ENCODE measurements at regions not wholly inside any gene's neighbourhood (a gene's known extent, or its start where the extent isn't known, plus 50 kb on each side); places are given as distances from the start of the nearest gene placed in this dataset.

DNA sequence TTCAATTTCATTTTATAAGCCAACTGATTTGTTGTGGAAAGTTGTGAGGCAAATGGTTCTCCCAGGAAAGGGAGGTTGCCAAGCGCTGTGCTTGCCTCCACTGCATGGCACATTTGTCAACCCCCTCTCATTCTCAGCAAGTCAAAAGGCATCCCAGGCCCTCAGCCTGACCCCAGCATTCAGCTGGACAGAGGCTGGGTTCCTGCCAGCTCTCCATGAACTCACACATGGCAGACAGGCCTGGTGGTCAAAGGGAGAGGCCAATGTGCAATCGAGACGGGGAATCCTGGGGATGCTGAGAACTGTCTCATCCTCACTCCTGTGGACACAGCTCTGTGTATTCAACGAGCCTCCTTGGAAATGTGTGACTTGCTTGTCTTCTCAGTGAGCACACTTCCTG is 106.0 kb upstream of the CDH4 start:
- no peak for DNase-seq (ENCODE audit: low read depth in 2 of 2)

DNA sequence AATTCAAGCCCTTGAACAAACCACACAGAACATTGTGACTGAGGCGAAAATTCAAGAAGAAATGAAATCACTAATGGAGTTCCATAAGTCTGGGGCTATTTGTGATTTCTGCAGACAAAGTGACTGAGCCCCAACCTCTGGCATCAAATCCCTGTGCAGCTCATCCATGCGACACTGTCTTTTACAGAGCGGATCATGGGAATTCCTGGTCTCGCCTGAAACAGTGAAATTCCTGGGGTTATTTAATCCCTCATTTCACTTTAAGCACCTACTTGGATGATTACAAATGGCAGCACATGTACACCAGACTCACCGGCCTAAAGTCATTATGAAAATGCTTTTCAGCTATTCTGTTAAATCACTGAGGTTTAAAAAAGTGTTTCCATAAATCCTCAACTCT is 102.4 kb upstream of the CDH4 start:
- DNase-seq (ENCODE audit: low read depth in 2 of 2): no peak

DNA sequence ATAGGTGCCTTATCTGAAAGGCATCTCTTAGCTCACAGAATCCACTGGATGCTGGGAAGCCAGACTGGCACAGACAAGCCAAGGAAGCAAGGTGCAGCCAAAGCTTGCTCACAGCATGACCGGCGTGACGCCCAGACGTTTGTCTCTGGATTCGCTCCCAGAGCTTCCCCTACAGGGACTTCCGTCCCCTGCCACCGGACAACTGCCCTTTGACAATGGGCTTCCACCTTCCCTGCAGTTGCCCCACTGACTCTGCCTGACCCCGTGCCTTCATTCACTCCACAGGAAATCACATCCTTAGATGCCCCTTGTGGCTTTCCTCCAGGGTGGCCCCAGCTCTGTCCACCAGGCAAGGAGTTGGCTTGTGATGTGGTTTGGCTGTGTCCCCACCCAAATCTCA is 94.8 kb upstream of the CDH4 start:
- DNase-seq (ENCODE audit: low read depth in 2 of 2): no peak

DNA sequence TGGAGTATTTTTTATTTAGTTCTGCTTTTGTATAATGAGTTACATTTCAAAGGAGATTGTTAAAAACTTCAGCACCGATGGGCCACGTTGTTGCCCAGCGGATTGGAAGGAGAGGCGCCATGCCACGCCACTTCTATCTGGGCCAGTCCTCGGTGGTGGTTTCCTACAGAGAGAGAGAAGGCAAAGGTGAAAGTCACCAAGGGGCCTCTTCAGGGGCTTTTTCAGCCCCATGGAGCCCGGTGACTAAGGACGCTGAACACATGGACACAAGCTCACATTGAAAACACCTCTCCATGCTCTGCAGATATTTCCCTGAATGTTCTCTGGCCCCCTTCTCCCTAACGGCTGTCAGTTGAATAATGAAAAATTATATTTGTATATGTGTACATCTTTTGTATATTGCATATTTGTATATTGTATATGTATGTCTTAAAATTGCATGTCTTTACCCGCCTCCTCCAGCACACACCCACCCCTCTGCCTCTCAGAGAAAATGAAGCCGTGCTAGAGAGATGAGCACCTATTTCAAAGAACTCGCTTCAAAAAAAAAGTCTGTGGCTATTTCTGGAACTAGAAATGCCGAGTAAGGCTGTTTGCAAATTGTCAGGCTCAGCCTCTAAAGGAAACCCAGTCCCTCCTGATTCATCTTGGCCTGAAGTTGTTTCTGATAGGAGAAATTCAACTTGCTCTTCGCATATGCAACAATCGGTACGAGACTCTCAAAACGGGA is 91.9 kb upstream of the CDH4 start:
- no peak for DNase-seq (ENCODE audit: low read depth in 2 of 2)

DNA sequence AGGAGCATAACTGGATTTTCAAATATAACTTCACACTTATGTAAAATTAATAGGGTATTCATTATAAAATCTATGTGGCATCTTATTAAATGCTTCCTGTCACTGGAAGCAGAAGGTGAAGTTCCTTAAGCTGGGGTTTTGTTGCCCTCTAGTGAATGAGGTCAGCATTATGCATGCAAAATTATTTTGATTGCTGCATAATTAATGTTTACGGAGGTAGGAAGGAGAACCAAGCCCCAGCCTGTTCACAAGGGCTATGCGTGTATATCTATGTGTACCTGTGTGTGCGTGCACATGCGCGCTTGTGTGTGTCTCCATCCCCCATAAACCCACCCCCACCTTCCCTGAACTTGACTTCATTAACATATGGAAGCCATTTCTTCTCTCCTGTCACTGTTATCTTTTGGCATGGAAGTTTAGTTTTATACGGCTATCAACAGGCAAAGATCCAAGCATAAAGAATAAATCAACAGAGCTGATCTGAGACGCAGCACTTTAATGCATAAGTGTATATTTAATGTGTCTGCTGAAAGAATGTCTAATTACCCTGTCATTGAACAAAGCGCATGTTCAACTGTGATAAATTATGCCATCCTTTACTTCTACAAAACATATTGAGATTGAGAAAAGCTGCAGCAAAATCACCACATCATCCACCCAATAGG is 90.2 kb upstream of the CDH4 start:
- no peak for DNase-seq (ENCODE audit: low read depth in 2 of 2)

DNA sequence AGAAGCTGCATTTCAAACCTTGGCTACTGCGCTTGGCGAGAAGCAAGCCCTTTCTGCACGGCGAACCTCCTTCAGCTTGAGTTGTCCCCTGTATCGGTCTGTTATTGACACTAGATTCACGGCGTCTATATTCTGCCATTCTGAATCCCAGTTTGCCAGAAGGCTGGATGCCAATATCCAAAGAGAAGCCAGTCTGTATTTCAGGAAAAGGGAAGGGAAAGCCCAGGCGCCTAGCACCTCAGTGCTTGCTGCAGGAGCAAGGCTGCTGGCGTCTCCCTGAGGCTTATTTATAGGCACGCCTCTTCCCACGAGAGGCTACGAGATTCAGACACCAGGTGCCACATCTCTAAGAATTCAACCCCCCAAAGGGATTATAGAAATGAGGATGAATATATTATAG is 89.6 kb upstream of the CDH4 start:
- no peak for DNase-seq (ENCODE audit: low read depth in 2 of 2)

DNA sequence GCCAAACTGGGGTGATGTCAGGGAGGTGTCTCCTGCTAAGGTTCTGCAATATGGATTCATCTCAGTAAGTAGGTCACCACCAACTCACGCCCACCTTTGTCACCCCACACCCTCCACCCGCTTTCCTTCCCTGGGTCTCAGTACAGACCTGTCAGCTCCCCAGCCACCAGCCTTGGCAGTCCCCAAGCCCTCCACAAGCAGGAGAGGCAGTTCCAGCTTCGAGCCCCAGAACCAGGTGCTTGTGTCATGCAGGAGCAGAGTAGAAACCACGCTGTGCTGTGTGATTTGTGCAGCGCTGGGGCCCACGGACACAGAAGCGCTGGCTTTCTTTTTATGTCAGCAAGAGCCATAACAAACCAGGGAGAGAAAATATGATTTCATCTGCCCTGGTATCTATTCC is 89.0 kb upstream of the CDH4 start:
- no peak for DNase-seq (ENCODE audit: low read depth in 2 of 2)

DNA sequence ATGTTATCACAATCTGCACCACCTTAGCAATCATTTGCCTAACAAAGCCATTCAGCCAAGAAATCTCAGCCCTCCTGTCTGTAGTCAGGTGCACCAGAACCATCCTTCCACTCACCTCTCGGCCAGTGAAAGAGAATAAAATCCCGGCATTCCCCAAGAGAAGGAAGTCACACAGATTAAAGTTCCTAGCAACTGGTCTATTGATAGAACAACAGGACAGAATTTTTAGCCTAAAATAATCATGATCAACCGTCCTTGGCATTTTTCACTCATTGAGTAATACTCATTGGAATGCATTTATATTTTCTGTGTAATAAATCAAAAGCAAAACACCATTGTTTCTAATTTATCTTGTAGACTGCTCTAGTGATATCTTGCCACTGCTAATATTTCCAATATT is 85.7 kb upstream of the CDH4 start:
- DNase-seq (ENCODE audit: low read depth in 2 of 2): no peak

DNA sequence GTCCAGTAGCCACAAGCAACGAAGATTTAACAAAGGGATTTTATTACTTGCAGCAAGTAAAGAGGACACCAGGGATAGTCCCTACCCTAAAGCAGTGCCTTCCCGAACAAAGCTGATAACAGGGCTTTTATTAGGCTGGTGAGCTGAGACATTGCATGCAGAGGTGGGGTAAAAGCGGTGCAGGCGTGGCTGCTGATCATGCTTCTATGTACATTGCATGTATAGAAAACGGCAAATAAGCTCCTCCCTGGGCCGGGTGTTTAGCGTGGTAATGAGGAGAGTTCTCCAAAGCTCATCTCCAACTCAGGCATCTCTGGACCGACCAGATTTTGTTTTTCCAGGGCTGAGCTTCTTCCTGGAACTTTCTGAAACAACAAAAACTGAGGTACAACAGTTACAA is 83.5 kb upstream of the CDH4 start:
- no peak for DNase-seq (ENCODE audit: low read depth in 2 of 2)

DNA sequence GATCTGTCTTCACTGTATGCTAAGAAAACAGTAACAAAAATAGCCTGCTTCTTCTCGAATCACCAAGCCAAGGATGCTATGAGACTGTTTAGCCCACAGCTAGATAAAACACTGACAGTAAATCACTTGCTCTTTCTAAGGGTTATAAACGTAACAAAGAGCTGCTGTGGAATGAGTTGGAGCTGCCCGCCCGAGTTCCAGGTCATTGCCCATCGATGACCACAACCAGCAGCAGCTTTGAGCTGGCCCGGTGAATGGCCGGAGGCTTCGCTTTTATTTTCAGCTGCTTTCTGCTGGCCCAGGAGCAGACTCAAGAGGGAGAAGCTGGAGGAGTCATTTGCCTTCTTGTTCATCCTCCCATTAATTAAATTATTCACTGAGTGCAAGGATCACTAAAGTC is 82.2 kb upstream of the CDH4 start:
- DNase-seq (ENCODE audit: low read depth in 2 of 2): no peak

DNA sequence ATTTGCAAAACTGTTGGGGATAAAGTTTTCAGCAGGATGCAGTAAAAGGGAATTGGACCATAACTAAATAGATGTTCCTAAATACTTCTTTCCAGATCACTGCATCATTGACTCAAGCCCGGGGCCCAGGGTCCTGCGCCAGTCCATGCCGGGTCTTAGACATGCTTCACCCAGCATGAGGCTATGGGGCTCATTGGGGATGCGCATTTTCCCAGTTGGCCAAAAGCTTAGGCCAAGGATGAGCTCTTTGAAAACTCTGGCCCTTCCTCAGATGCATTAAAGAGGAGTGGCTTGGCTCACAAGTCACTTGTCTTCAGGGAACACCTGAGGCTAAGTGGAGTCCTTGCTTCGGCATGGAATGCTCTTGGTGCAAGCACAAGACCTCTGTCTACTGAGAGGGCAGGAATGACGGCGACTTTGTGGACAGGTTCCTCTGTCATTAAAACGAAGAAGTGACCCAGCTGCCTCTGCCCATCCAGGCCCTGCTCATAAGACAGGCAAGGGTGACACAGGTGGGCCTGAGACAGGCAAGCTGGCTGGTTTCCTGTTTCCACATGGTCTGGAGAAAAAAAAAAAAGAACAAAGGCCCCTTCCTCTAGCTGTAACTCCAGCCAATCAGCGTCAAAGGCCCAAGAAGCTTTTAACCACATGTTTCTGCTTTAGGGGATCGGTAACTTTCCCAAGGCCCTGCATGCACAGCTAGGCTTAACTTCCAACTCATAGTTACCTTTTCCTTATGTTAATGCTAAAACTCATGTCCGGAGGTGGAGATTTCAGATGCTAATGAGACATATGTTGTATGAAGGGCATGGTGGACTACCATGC is 81.4 kb upstream of the CDH4 start:
- no peak for DNase-seq (ENCODE audit: low read depth in 2 of 2)

DNA sequence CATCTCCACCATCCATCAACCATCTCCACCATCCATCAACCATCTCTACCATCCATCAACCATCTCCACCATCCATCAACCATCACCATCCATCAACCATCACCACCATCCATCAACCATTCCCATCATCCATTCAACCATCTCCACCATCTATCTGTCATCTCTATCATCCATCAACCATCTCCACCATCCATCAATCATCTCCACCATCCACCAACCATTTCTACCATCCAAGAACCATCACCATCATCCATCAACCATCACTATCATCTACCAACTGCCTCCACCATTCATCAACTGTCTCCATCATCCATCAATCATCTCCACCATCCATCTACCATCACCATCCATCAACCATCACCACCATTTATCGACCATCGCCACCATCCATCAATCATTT is 78.8 kb upstream of the CDH4 start:
- no peak for DNase-seq (ENCODE audit: low read depth in 2 of 2)

DNA sequence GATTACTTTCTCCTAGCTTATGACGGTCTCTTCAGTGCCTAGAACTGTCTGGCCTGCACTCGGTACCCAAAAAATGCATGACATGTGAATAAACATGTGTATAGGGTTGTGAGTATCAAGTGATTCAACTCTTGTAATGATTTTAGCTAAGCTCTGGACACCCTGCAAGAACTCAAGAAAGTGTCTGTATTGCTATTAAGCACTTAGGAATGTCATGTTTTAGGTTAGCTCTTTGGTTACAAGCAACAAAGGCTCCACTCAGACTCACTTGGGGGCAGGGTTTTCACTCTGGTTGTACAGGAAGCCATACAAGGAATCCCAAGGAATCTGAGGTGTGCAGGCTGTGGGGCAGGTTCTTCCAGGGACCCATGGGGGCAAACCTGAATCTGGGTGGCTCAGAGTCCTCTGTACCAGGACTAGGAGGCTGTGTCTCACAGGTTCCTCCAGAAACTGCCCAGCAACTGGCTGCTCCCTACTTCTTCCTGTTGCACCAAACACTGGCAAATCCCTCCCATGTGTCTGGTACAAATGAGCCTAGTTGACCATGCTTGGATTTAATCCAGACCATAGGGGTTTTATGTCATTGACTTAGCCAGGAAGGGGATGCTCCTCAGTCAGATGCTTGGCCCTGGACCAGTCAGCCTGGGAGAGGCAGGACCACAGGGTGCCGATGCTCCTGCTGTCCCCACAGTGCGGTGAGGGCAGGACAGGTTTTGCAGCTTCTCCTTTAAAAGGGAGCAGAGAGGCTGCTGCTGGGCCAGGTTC is 77.9 kb upstream of the CDH4 start:
- DNase-seq (ENCODE audit: low read depth in 2 of 2): no peak

DNA sequence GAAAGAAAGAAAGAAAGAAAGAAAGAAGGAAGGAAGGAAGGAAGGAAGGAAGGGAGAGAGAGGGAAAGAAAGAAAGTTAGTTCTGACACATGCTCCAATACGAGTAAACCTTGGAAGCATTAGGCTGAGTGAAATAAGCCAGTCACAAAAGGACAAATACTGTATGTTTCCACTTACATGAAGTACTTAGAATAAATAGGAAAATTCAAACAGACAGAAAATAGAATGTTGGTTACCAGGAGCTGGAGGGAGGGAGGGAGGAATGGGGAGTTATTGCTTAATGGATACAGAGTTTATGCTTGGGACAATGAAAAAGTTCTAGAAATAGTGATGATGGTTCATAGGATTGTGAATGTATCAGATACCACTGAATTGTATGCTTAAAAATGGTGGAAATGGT is 75.2 kb upstream of the CDH4 start:
- DNase-seq (ENCODE audit: low read depth in 2 of 2): no peak

DNA sequence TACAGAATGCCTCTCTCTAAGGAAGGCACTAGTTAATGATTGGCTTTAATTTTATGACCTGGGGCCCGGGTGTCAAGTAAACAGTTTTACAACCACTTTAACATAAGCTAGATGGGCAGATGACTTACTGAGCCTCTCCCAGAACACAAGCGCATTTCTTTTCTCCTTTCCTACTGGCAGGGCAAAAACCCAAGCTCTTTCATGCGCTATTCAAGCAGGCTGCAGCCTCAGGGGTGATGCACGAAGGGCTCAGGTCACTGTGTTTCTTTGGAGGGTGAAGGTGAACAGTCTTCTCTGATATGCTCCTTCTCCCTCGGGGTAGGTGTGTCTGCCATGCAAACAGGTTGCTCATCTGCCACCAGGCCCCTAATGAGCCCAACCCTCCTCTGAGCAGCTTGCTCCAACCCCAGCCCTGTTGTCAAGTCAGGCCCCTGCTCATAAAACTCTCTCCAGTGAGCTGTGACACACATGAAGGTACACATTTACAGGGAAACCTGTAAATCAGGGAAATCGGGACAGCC is 73.5 kb upstream of the CDH4 start:
- no peak for DNase-seq (ENCODE audit: low read depth in 2 of 2)

DNA sequence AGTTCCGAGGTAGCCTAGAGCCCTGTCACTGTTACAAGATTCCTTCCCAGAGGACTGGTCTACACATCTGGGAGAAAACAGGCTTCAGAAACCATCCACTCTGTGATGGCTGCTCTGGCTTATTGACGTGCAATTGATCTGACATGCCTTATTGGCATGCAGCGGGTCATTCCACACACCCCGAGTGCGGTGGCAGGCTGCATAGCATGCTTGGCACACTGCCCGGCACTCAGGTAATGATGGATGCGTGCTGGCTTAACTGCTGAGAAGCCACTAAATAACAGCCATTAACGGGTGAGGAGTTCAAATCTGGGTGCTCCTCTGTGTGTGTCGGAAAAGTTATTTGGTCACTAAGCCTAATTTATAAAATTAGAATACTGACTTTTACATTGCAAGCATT is 67.9 kb upstream of the CDH4 start:
- no peak for DNase-seq (ENCODE audit: low read depth in 2 of 2)

DNA sequence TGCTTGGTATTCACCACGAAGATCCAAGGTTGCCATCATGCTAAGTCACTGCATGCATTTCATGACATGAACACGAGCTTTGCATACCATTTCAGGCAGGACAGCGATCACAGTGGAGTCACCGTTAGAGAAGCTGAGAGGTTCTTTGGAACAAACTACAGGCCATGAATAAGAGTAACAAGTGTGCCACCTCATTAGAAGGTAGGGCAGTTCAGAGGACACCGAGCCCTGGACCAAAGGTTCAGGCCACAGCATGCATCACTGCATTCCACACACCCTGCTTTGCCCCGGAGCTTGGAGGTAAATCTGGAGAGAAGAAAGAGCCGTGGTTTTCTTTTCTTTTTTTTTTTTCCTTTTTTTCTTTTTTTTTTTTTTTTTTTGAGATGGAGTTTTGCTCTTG is 66.9 kb upstream of the CDH4 start:
- DNase-seq (ENCODE audit: low read depth in 2 of 2): no peak

DNA sequence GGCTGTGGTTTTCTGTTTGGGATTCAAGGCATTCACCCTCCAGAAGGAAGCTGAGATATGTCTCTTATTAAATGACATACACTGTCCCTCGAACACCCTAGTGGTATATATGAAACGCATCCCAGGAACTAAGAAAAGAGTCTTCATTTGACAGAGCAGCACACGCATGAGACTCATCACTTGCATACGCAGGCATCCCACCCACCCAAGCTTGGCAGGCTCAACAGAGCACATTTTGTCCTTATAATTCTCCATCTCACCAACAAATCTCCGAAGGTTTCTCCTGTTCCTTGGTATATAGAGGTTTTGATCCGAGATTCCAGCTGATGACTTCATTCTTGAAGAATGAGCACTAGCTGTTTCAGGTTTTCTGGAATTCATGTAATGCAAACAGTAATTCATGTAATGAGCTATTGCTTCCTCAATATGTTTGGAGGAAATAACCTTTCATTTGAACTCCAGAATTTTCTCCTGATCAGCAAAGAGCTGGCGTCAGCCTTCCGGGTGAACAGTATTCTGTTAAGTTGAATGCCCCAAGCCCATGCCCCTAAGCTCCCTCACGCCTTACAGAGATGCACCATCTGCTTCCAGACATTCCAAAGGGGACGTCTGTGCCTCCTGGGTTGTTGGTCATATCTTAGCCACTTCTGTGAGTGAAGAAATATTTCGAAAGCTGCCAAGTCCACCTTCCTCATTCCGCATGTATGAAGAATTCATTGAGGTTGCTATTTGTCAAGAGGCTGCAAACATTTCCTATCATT is 66.0 kb upstream of the CDH4 start:
- no peak for DNase-seq (ENCODE audit: low read depth in 2 of 2)

DNA sequence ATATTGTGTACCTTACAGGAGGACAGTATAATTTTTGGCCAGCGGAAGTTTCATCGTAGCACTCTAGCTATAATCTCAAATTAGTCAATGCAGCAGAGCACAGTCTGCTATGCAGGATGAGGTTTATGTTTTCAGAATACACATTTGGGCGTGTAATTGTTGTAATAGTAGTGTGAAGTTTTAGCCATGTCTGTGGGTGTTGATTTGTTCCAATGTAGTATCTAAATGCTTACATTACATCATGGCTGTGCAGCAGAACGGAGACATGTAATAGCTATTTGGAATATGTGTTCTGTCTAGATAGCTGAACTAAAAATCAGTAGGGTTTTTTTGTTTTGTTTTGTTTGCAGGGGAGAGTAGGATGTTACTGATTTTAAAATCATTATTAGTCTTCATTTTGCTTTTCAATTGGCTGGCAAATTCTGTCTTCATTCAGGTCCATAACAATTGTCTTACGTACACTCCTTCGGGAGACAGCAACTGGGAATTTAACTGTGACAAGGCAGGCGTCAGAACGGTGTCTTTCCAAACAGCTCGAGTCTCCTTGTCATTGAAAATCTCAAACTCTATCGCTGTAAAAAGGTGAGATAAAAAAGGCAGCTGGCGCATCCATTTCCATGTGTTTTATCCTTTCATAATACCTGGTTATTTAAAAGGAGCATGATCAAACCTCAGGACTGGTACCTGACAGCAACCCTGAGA is 65.1 kb upstream of the CDH4 start:
- no peak for DNase-seq (ENCODE audit: low read depth in 2 of 2)

DNA sequence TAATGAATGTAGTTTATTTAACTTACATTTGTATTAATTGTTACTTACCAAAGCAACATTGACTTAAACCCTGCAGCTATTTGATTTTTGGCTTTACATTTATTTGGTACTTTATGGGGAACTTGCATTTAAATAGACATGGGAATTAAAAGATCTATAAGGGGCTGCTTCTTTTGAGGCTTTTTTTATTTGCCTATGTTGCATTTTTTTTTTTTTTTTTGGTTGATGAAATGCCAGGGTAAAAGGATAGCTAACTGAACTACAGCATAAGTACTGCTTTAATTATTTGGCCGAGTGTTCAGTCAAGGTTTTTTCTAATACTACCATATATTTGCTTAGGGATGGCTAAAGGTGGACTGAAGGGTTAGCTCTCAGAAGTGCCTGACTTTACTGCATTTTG is 62.5 kb upstream of the CDH4 start:
- no peak for DNase-seq (ENCODE audit: low read depth in 2 of 2)

DNA sequence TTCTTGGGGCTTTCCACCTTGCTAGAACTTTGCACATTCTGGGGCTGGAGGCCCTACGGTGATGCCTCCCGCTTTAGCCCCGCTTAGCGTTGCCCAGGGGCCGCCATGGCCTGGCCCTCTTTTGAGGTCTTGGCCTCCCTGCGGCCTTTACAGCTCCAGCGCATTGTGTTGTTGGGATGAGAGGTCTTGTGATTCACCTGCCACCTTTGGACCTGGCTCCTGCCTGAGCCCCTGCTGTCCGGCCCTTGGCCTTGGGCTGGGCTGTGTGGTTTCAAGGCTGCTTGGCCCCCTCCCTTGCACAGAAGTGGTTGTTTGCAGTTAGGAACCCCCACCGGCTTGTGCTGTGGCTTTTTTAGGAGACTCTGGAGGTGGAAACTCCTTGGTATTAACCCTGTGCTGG is 61.0 kb upstream of the CDH4 start:
- no peak for DNase-seq (ENCODE audit: low read depth in 2 of 2)
